Hepatocyte (in vitro differentiated cells): ENCODE measurements at regions not wholly inside any gene's neighbourhood (a gene's known extent, or its start where the extent isn't known, plus 50 kb on each side); places are given as distances from the start of the nearest gene placed in this dataset.

Experiments used
- CTCF ChIP-seq: fragments of 200-600 bp; sonication (generic); IDR thresholded peaks from 2 replicates; pipeline ENCODE4 v1.5.1; 2016; ENCODE audit warnings: antibody characterized with exemption, mild to moderate bottlenecking; ENCODE audit not compliant: poor library complexity
- EZH2 ChIP-seq: fragments of 200-600 bp; sonication (generic); IDR thresholded peaks from 2 replicates; pipeline ENCODE4 v1.6.1; 2016; ENCODE audit warnings: antibody characterized with exemption, mild to moderate bottlenecking, borderline replicate concordance
- EZH2phosphoT487 ChIP-seq: fragments of 200-600 bp; sonication (generic); IDR thresholded peaks from one replicate; pipeline ENCODE4 v1.6.1; 2018; ENCODE audit warnings: antibody characterized with exemption, mild to moderate bottlenecking, low read depth, moderate library complexity; ENCODE audit not compliant: unreplicated experiment, severe bottlenecking

DNA sequence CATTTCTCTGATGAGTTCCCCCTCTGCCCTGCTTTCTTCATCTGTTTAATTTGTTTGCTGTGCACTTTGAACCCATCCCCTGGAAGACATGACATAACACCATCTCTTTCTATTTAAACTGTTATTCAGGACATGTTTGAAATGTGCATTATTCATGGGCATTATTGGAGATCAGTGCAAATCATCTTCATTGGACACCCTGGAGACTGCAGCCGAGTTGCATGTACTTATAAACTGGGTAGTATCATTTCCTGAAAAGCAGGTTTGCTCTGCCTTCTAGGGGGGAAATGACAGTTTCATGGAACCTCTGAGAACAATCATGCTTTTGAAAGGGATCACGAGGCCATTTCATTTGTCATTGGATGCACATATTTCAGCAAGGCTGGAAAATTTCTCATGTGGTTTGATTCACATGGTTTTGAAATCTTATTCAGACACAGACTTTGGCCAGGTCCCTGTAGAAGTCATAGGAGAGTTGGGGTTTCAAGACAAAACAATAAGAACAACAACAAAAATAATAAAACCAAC, 462.8 kb upstream of the MEX3C start:
- TF ChIP-seq EZH2phosphoT487: no peak
- no peak for TF ChIP-seq EZH2
- no peak for TF ChIP-seq CTCF
